HS-5 (cell line): ENCODE measurements at regions not wholly inside any gene's neighbourhood (a gene's known extent, or its start where the extent isn't known, plus 50 kb on each side); places are given as distances from the start of the nearest gene placed in this dataset.
"Not testable (repeated sequence)": the region's sequence is repeated elsewhere in the genome, so short reads cannot be mapped to it uniquely, and the experiment has no call there.

Experiments
- DNase-seq: peaks from one replicate; pipeline ENCODE4 v3.0.0-alpha.2; 2012; ENCODE audit warnings: low read depth

DNA sequence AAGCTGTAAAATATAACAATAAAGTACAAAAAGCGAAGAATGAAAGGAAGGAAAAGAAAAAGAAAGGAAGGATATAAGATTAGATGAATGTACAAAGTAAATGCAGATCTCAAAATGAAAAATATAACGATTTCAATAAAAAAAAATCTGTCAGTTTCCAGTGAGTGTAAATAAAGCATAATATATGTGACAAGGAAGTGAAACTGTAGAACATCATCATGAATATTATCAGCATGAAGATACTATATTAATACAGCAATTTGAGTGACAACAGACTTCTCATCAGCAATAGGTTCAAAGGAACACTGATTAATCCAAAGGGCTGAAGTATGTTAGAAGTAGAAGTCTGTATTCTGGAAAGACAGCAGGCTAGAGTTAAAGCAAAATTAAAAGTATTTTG lies 659.5 kb upstream of the MBL2 start:
- DNase-seq, result no peak

DNA sequence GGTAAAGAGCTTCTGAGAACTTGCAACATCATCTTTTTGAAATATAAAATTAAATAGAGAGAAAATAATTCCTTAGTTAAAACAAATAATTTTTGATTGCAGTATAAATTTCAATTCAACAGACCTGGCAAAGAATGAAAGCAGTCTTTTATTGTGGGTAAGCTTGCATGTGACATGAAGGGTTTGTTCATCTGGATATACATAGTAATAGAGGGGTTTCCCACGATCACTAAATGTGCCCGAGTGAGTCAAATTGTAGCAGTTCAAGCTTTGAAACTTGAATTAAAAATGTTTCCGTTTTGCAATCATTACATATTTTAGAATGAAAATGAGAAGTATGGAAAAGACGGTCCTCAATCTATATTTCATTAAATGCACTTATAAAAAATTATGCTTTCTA lies 658.4 kb upstream of the MBL2 start:
- DNase-seq, result no peak

DNA sequence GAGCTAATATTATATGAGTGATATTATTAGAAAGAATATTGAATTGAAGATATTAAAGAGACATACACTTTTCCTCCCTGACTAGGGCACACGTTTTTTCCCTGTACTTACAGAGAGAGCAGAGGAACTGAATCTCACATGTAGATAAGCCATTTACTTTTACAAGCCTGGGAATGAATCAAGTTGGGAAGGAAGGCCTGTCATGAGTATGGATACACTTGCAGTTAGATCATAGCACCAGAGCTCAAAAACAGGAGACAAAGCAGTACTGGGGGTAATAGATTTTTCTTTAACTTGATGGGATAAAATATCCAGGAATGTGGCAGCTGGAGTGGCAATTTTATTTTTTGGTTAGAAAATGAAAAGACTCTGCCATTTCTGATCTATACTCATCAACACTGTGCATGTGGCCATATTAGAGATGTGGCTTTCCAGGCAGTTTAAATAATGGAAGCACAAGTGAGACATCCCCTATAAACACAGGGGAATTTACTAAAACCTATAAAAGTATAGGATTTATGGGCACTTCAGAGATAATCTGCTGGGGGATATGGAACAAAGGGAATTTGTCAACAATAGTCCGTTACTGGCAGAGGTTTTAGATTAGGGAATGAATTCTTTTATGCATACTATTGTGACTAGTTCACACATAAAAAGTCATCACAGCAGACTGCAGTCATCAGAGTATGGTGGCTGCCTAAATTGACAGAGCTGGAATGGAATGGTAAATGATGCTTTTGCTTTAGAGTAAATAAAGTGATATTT lies 657.7 kb upstream of the MBL2 start:
- no peak for DNase-seq

DNA sequence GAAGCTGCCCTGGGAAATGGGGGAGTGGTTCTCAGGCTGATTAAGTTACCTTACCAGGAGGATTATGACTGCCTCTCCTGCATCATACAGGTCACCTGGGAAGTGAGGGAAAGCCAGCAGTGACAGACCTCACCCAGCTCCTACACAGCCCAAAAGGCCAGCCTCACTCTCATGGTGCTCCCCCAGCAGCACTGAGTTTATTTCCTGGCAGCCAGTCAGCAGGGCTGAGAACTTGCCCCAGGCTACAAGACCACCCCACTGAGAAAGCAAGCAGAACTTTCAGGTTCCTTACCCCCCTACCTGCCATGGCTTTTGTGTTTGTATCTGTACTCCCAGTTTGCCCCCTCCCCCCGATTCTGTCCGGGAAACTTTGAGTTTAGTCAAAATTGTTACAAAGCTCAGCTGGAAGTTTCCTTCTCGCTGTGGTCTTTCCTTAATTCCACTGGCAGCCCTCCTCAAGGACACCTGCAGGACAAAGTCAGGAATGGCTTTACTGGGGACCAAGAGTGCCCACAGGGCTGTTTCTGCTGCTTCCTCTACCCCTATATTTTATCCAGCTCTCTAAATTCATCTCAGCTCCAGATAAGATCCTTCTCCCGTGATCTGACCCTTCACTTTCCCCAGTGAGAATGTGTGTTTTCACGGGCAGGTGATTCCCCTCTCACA lies 649.8 kb upstream of the MBL2 start:
- DNase-seq, result no peak

DNA sequence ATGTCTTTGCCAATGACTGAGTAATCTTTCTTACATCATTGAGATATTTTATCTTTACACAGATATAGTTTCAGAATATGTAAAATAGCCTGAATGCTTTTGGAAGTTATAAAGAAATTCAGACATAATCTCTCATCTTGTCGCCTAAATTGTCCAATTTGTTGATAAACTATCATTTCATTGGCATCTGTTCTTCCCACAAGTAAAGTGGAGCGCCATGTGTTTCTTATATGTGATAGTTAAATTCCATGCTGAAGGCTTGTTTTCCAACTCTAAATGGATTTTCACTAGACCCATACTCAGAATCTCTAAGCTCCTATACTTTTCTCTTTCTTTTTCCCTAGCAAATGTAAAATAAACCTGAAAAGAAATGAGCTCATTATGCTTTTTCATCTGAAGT lies 640.1 kb upstream of the MBL2 start:
- DNase-seq, result no peak

DNA sequence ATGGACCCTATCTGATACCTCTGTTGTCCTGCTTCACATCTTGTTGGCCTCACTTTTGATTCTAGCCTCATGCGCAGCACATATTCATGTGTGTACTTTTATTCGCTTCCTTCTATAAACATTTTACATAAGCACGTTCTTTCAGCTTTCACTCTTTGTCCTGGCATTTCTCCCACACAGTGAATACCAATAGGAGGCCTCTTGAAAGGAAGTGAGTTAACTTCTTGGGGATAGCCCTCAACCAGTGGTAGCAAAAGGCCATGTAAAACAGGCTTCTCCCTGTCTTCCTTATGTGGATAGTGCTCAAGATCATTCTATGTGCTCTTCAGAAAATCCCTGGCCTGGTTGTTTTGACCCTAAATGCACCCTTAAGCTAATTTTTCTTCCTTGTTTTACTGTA lies 633.9 kb upstream of the MBL2 start:
- DNase-seq, result no peak

DNA sequence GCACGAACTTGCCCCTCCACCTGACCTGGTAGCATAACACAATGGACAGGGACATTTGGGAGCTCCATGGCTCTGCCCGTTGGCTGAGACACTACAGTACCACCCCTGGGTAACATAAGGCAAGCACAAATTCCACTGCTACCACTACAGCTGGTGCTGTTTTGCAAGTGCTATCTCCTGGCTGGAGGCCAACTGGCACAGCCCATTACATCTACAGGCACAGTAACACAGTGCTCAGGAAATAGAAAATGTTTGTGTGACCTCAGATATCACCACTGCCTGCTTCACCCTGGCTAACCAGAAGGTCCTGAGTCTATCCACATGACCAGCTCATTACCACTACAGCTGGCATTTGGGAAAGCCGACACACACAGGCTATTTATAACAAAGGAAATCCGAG lies 631.1 kb upstream of the MBL2 start:
- peak; percentile 10 for DNase-seq

- no peak for DNase-seq
These were observed 630.0 kb upstream of the MBL2 start for GRCh38 chr10:53402594-53402993.

DNA sequence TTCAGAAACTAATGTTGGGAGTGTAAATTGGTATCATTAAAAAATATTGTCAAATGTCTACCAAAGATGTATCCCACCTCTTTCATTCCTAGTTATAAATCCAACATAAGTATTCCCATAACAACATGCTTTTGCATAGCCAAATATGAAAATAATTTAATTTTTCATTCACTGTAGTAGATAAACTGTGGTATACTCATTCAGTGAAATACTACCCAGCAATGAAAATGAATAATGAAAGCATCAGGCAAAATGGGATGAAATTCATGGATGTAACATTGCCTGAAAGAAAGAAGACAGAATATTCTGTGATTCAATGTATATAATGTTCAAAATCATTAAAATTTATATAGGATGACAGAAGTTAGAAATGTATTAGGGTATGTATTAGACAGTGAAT lies 629.0 kb upstream of the MBL2 start:
- no peak for DNase-seq

GRCh38 chr10:53396876-53397275 lies 624.3 kb upstream of the MBL2 start:
- DNase-seq, result no peak

DNA sequence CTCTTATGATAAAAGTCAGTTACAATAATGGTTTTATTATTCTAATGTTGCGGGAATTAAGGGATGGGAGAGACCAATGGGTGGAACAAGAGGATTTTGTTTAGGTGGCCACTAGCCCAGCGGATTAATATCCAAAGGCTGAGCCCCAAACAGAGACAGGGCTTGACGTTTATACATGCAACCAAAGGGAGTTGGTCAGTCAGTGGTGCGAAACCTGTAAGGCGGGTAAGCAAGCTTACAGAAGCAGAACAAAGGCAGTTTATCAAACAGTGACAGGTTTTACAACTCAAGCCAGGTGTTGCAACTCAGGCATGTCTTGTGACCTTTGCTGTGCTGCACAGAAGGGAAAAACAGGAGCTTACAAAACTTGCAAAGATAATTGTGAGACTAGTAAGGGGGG lies 622.9 kb upstream of the MBL2 start:
- no peak for DNase-seq

GRCh38 chr10:53387562-53387961 lies 615.0 kb upstream of the MBL2 start:
- no peak for DNase-seq

GRCh38 chr10:53382543-53382942 lies 610.0 kb upstream of the MBL2 start:
- no peak for DNase-seq

GRCh38 chr10:53379956-53380355 lies 607.4 kb upstream of the MBL2 start:
- no peak for DNase-seq

DNA sequence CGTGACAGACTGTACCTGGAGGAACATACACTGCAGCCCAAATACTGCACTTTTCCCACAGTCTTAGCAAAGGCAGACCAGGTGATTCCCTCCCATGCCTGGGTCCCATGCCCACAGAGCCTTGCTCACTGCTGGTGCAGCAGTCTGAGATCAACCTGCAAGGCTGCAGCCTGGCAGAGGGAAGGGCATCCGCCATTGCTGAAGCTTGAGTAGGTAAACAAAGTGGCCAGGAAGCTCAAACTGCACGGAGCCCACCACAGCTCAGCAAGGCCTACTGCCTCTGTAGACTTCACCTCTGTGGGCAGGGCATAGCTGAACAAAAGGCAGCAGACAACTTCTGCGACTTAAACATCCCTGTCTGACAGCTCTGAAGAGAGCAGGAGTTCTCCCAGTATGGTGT lies 597.8 kb upstream of the MBL2 start:
- DNase-seq, result no peak

DNA sequence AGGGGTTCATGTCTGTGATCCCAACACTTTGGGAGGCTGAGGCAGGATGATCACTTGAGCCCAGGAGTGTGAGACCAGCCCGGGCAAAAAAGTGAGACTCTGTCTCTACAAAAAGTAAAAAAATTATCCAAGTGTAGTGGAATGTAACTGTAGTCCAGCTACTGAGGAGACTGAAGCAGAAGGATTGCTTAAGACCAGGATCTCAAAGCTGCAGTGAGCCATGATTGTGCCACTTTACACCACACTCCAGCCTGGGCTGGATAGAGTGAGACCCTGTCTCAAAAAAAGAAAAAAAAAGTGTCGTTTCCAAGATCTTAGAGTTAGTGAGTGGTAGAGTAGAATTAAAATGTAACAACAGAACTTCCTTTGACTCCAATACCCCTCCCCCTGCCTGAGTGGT lies 589.4 kb upstream of the MBL2 start:
- no peak for DNase-seq

- no peak for DNase-seq
These were observed 588.7 kb upstream of the MBL2 start for GRCh38 chr10:53361281-53361680.

- DNase-seq, result not testable (repeated sequence)
These were observed 586.4 kb upstream of the MBL2 start for GRCh38 chr10:53358978-53359377.

DNA sequence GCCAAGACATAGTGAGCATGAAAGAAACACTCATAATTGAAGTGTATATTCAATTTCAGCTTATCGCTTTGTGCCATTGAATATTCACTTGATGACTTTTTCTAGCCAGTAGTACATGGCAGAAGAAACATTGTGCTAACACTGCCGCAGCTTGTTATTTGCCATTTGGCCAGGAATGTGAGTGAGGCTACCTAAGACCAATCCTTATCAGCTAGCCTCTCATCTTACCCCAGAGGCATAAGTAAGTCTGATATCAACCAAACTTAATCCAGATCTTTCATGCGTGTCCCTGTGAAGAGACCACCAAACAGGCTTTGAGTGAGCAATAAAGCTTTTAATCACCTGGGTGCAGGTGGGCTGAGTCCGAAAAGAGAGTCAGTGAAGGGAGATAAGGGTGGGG lies 586.0 kb upstream of the MBL2 start:
- no peak for DNase-seq

GRCh38 chr10:53357587-53357986 lies 585.0 kb upstream of the MBL2 start:
- peak; percentile 5 for DNase-seq

DNA sequence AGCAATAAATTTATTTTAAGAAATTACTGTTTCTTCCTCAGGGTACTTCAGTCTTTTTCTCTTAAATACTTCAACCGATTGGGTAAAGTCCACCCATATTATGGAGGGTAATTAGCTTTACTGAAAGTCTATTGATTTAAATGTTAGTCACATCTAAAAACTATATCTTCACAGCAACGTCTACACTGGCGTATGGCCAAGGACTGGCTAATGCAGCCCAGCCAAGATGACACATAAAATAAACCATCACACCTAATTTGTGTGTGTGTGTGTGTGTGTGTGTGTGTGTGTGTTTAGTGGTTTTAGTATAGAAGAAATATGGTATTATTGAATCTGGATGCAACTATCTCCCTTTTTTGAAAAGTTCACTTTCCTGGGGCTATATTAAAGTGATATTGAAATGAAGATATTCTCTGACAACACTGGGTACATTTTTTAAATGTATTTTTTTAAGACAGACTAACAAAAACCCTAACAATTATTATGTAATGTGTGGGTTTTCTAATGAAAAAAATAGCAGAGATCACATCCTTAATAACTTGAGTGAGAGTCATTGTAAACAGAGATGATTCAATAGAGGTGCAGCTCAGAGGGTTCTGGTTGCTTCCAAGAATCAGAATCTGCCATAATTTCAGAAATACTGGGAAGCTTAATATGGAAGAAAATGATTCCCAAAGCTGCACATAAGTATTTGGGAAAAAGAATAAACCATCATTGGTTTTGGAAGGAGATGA lies 584.2 kb upstream of the MBL2 start:
- DNase-seq, result no peak

DNA sequence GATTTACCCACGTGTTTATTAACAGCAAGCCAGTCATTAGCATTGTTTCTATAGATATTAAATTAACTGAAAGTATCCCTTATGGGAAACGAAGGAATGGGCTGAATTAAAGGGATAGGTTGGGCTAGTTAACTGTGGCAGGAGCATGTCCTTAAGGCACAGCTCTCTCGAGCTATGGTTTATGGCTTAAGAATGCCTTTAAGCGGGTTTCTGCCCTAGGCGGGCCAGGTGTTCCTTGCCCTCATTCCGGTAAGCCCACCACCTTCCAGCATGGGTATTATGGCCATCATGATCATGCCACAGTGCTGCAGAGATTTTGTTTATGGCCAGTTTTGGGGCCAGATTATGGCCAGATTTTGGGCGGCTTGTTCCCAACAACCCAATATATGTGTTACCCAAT lies 569.9 kb upstream of the MBL2 start:
- not testable (repeated sequence) for DNase-seq

DNA sequence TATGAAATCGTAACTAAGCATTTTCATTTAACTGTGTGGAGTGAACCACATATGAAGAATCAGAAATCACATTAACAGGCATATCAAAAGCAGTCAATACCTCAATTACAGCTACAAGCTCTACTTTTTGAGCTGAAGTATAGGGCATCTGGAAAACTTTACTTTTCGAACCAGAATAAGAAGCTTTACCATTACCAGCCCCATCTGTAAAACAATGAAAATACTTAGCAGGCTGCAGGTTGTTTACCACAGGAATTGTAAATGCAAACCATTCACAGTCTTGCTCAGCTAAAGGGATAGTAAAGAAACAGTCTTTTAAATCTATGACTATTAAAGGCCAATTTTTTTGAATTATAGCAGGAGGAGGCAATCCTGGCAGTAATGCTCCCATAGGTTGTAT lies 565.6 kb upstream of the MBL2 start:
- DNase-seq, result not testable (repeated sequence)
